A549 (cell line): ENCODE measurements at regions not wholly inside any gene's neighbourhood (a gene's known extent, or its start where the extent isn't known, plus 50 kb on each side); places are given as distances from the start of the nearest gene placed in this dataset.

Source experiments
- CEBPB ChIP-seq, 2 experiments: fragments of >200 bp in 1 of 2; sonication (Bioruptor Twin) in 1 of 2; formaldehyde crosslinking in 1 of 2; IDR thresholded peaks; 2 replicates each; pipeline ENCODE4 v1.6.1; 2012 to 2016
- EP300 ChIP-seq, 2 experiments: fragments of >200 bp; sonication (Bioruptor Twin); formaldehyde crosslinking; IDR thresholded peaks; 2 replicates in 1 of 2; 3 replicates in 1 of 2; pipeline ENCODE4 v1.6.1; 2016 to 2017
- HOXA7 ChIP-seq: fragments of 250-450 bp; sonication (Bioruptor Pico); IDR thresholded peaks from 2 replicates; pipeline ENCODE4 v1.5.0; 2020; ENCODE audit warnings: mild to moderate bottlenecking, moderate library complexity
- JUNB ChIP-seq: fragments of >200 bp; sonication (Bioruptor Twin); formaldehyde crosslinking; IDR thresholded peaks from 2 replicates; pipeline ENCODE4 v1.6.1; 2016
- MAZ ChIP-seq: fragments of 150-350 bp; IDR thresholded peaks from 2 replicates; pipeline ENCODE4 v1.6.1; 2014; ENCODE audit warnings: antibody characterized with exemption, low read depth, low read length, borderline replicate concordance
- NR3C1 ChIP-seq: fragments of >200 bp; sonication (Bioruptor Twin); formaldehyde crosslinking; IDR thresholded peaks from 3 replicates; pipeline ENCODE4 v1.6.1; 2017
- POLR2A ChIP-seq: IDR thresholded peaks from 2 replicates; pipeline ENCODE4 v1.6.1; 2012; ENCODE audit warnings: mild to moderate bottlenecking, low read length
- POLR2AphosphoS2 ChIP-seq: conservative IDR thresholded peaks from 2 replicates; pipeline ENCODE4 v1.6.1; 2012; ENCODE audit warnings: low read length, improper control_type of control experiment, inconsistent platforms
- RAD21 ChIP-seq, 2 experiments: fragments of >200 bp in 1 of 2; sonication (Bioruptor Twin) in 1 of 2; formaldehyde crosslinking in 1 of 2; IDR thresholded peaks in 1 of 2; conservative IDR thresholded peaks in 1 of 2; 2 replicates in 1 of 2; 3 replicates in 1 of 2; pipeline ENCODE4 v1.6.1; 2012 to 2018; ENCODE audit warnings: inconsistent platforms in 1 of 2
- RARB ChIP-seq: fragments of 250-450 bp; sonication (Bioruptor Pico); IDR thresholded peaks from 2 replicates; pipeline ENCODE4 v1.8.0; 2021; ENCODE audit warnings: mild to moderate bottlenecking, moderate library complexity
- RFX5 ChIP-seq: fragments of 450-650 bp; IDR thresholded peaks from 2 replicates; pipeline ENCODE4 v1.7.1; 2014; ENCODE audit warnings: antibody characterized with exemption, mild to moderate bottlenecking, moderate library complexity
- TP53 ChIP-seq: fragments of 250-450 bp; sonication (Bioruptor Pico); IDR thresholded peaks from 2 replicates; pipeline ENCODE4 v1.5.0; 2021; ENCODE audit warnings: mild to moderate bottlenecking, moderate library complexity
- TF ChIP-seq, protein P1 (sequence below): fragments of >200 bp; sonication (Bioruptor Twin); formaldehyde crosslinking; IDR thresholded peaks from 3 replicates; pipeline ENCODE4 v1.5.1; 2016
- TF ChIP-seq, protein P2 (sequence below): IDR thresholded peaks from 2 replicates; pipeline ENCODE4 v1.6.1; 2012

- no peak for TF ChIP-seq POLR2A
- TF ChIP-seq JUNB = no peak
- TF ChIP-seq RAD21 (conservative IDR thresholded peaks at IDR 0.05 in 1 of 2, IDR thresholded peaks at IDR 0.05 in 1 of 2) = no peak
- TF ChIP-seq, protein P1, sequence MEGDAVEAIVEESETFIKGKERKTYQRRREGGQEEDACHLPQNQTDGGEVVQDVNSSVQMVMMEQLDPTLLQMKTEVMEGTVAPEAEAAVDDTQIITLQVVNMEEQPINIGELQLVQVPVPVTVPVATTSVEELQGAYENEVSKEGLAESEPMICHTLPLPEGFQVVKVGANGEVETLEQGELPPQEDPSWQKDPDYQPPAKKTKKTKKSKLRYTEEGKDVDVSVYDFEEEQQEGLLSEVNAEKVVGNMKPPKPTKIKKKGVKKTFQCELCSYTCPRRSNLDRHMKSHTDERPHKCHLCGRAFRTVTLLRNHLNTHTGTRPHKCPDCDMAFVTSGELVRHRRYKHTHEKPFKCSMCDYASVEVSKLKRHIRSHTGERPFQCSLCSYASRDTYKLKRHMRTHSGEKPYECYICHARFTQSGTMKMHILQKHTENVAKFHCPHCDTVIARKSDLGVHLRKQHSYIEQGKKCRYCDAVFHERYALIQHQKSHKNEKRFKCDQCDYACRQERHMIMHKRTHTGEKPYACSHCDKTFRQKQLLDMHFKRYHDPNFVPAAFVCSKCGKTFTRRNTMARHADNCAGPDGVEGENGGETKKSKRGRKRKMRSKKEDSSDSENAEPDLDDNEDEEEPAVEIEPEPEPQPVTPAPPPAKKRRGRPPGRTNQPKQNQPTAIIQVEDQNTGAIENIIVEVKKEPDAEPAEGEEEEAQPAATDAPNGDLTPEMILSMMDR = no peak
- no peak for TF ChIP-seq RARB (CRISPR knock-in tag)
- no peak for TF ChIP-seq CEBPB (IDR thresholded peaks at IDR 0.05)
- no peak for TF ChIP-seq EP300 (IDR thresholded peaks at IDR 0.05)
- TF ChIP-seq, protein P2, sequence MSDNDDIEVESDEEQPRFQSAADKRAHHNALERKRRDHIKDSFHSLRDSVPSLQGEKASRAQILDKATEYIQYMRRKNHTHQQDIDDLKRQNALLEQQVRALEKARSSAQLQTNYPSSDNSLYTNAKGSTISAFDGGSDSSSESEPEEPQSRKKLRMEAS = no peak
- TF ChIP-seq MAZ = no peak
- TF ChIP-seq TP53 = no peak
- no peak for TF ChIP-seq HOXA7 (CRISPR knock-in tag)
- no peak for TF ChIP-seq POLR2AphosphoS2
- no peak for TF ChIP-seq NR3C1
- TF ChIP-seq RFX5 = no peak
Observed at GRCh38 chr17:12296209-12296625, 275.5 kb downstream of the MAP2K4 start.
